ENCODE measurements at regions not wholly inside any gene's neighbourhood (a gene's known extent, or its start where the extent isn't known, plus 50 kb on each side); places are given as distances from the start of the nearest gene placed in this dataset.

- H3K4me3 ChIP-seq (ENCODE audit: low read depth, low read length) = no peak overlapping the region
- TF ChIP-seq CTCF (IDR thresholded peaks at IDR 0.05; ENCODE audit: borderline replicate concordance, insufficient read depth, low read depth, low read length) = no peak
Observed at GRCh38 chr18:22303927-22304326, 113.8 kb downstream of the CTAGE1 start.

GRCh38 chr18:22302144-22302543 is 115.6 kb downstream of the CTAGE1 start:
- no peak for TF ChIP-seq CTCF (IDR thresholded peaks at IDR 0.05; ENCODE audit: borderline replicate concordance, insufficient read depth, low read depth, low read length)
- no peak overlapping the region for H3K4me3 ChIP-seq (ENCODE audit: low read depth, low read length)

- no peak for TF ChIP-seq CTCF (IDR thresholded peaks at IDR 0.05; ENCODE audit: borderline replicate concordance, insufficient read depth, low read depth, low read length)
- no peak overlapping the region for H3K4me3 ChIP-seq (ENCODE audit: low read depth, low read length)
Observed at GRCh38 chr18:22300665-22301636, 116.8 kb downstream of the CTAGE1 start.

GRCh38 chr18:22297008-22297407 is 120.7 kb downstream of the CTAGE1 start:
- no peak for TF ChIP-seq CTCF (IDR thresholded peaks at IDR 0.05; ENCODE audit: borderline replicate concordance, insufficient read depth, low read depth, low read length)
- H3K4me3 ChIP-seq (ENCODE audit: low read depth, low read length) = no peak overlapping the region

GRCh38 chr18:22296304-22296703 is 121.4 kb downstream of the CTAGE1 start:
- no peak overlapping the region for H3K4me3 ChIP-seq (ENCODE audit: low read depth, low read length)
- TF ChIP-seq CTCF (IDR thresholded peaks at IDR 0.05; ENCODE audit: borderline replicate concordance, insufficient read depth, low read depth, low read length) = no peak

GRCh38 chr18:22293417-22293816 is 124.0 kb downstream of the GATA6 start:
- TF ChIP-seq CTCF (IDR thresholded peaks at IDR 0.05; ENCODE audit: borderline replicate concordance, insufficient read depth, low read depth, low read length) = no peak
- no peak overlapping the region for H3K4me3 ChIP-seq (ENCODE audit: low read depth, low read length)

- TF ChIP-seq CTCF (IDR thresholded peaks at IDR 0.05; ENCODE audit: borderline replicate concordance, insufficient read depth, low read depth, low read length) = no peak
- H3K4me3 ChIP-seq (ENCODE audit: low read depth, low read length) = no peak overlapping the region
Observed at GRCh38 chr18:22290004-22290403, 120.6 kb downstream of the GATA6 start.
